HCT116 (cell line): ENCODE measurements at regions not wholly inside any gene's neighbourhood (a gene's known extent, or its start where the extent isn't known, plus 50 kb on each side); places are given as distances from the start of the nearest gene placed in this dataset.

ENCODE experiments used
- ATAC-seq: fragments of 200-7000 bp; cut with Tn5 transposase; 2 replicates; pipeline ENCODE4 v1.9.1; 2020; ENCODE audit warnings: mild to moderate bottlenecking, moderate library complexity
- BruUV-seq: library from RNA; stranded (reverse); fragments of 400-500 nt; replicated peaks from 2 replicates; lab custom pipeline; 2021; lab: Mats Ljungman, UMichigan
- CTCF ChIA-PET: fragments of 300-600 bp; sonication (Branson Sonifier 250); formaldehyde crosslinking; loops from one replicate; lab custom pipeline; 2021; ENCODE audit warnings: antibody characterized with exemption; lab: Charles Lee
- POLR2A ChIA-PET: fragments of 300-600, 350-600 bp; sonication (Branson Sonifier 250); formaldehyde crosslinking; loops from one replicate; lab custom pipeline; 2021; ENCODE audit warnings: antibody characterized with exemption; lab: Charles Lee
- RAD21 ChIA-PET, 2 experiments: fragments of 300-600 bp; sonication (Branson Sonifier 250); formaldehyde crosslinking; loops; one replicate each; lab custom pipeline; 2023; ENCODE audit warnings: low total read pairs in 2 of 2; ENCODE audit not compliant: uncharacterized antibody in 2 of 2, unreplicated experiment in 2 of 2, low non-redundant PET in 1 of 2; lab: Charles Lee
- DNase-seq: peaks from one replicate; pipeline ENCODE4 v3.0.0-alpha.2; 2010; ENCODE audit warnings: low read depth, low spot score
- H2AFZ ChIP-seq: fragments of 200-600 bp; shearing (Covaris generic), sonication (generic); 2 replicates; pipeline ENCODE4 v1.6.1; 2017; ENCODE audit warnings: low read depth, mixed run types, mixed read lengths, antibody characterized with exemption, low read length; ENCODE audit not compliant: poor library complexity, severe bottlenecking
- H3K27ac ChIP-seq: 2 replicates; pipeline ENCODE4 v1.5.1; 2012; ENCODE audit warnings: low read depth, low read length
- H3K27me3 ChIP-seq: fragments of 200-600 bp; sonication (generic); 2 replicates; pipeline ENCODE4 v1.6.1; 2016; ENCODE audit warnings: mixed run types, low read length, mixed read lengths; ENCODE audit not compliant: insufficient read depth
- H3K36me3 ChIP-seq, 2 experiments: fragments of 200-500 bp in 1 of 2; fragments of 200-600 bp in 1 of 2; sonication (Bioruptor generic) in 1 of 2; sonication (generic) in 1 of 2; 2 replicates each; pipeline versions ENCODE4 v1.5.1 to v1.6.1; 2014 to 2016; ENCODE audit warnings: low read length in 2 of 2, inconsistent platforms in 1 of 2, mixed read lengths in 1 of 2, mixed run types in 1 of 2; ENCODE audit not compliant: insufficient read depth in 2 of 2, control insufficient read depth in 1 of 2
- H3K4me1 ChIP-seq, 2 experiments: fragments of 200-600 bp in 1 of 2; sonication (generic) in 1 of 2; 2 replicates each; pipeline versions ENCODE4 v1.5.1 to v1.6.1; 2012 to 2017; ENCODE audit warnings: low read length in 2 of 2, inconsistent platforms in 1 of 2, mild to moderate bottlenecking in 1 of 2, mixed read lengths in 1 of 2, mixed run types in 1 of 2, moderate library complexity in 1 of 2; ENCODE audit not compliant: insufficient read depth in 2 of 2, control insufficient read depth in 1 of 2
- H3K4me2 ChIP-seq: fragments of 200-600 bp; sonication (generic); 2 replicates; pipeline ENCODE4 v1.6.1; 2017; ENCODE audit warnings: mixed run types, low read length, mixed read lengths
- H3K4me3 ChIP-seq, 2 experiments: fragments of 200-600 bp in 1 of 2; sonication (generic) in 1 of 2; replicated peaks in 1 of 2; 2 replicates each; pipeline ENCODE4 v1.5.1; 2011 to 2016; ENCODE audit warnings: low read length in 2 of 2, control low read depth in 1 of 2, low read depth in 1 of 2, mild to moderate bottlenecking in 1 of 2, mixed read lengths in 1 of 2, mixed run types in 1 of 2
- H3K79me2 ChIP-seq: fragments of 200-600 bp; sonication (generic); 2 replicates; pipeline ENCODE4 v1.6.1; 2017; ENCODE audit warnings: mild to moderate bottlenecking, mixed run types, low read length, moderate library complexity, mixed read lengths; ENCODE audit not compliant: insufficient read depth
- H3K9ac ChIP-seq: fragments of 200-600 bp; sonication (generic); 2 replicates; pipeline ENCODE4 v1.6.1; 2016; ENCODE audit warnings: low read length, mixed read lengths
- H3K9me2 ChIP-seq: fragments of 200-600 bp; sonication (generic), shearing (Covaris generic); 2 replicates; pipeline ENCODE4 v1.6.1; 2017; ENCODE audit warnings: mixed run types, mild to moderate bottlenecking, moderate library complexity; ENCODE audit not compliant: insufficient read depth
- H3K9me3 ChIP-seq, 2 experiments: fragments of 200-500 bp in 1 of 2; fragments of 200-600 bp in 1 of 2; sonication (Bioruptor generic) in 1 of 2; sonication (generic) in 1 of 2; 2 replicates each; pipeline ENCODE4 v1.6.1; 2014 to 2017; ENCODE audit warnings: low read length in 2 of 2, mixed read lengths in 2 of 2, inconsistent platforms in 1 of 2, low read depth in 1 of 2, mild to moderate bottlenecking in 1 of 2, mixed run types in 1 of 2, moderate library complexity in 1 of 2; ENCODE audit not compliant: control insufficient read depth in 1 of 2, insufficient read depth in 1 of 2
- H4K20me1 ChIP-seq: fragments of 200-600 bp; sonication (generic), shearing (Covaris generic); 2 replicates; pipeline ENCODE4 v1.6.1; 2017; ENCODE audit warnings: mixed run types, mild to moderate bottlenecking, moderate library complexity; ENCODE audit not compliant: insufficient read depth
- EZH2phosphoT487 ChIP-seq: fragments of 200-600 bp; IDR thresholded peaks from 2 replicates; pipeline ENCODE4 v1.6.1; 2018; ENCODE audit warnings: antibody characterized with exemption, borderline replicate concordance
- REST ChIP-seq: IDR thresholded peaks from 2 replicates; pipeline ENCODE4 v1.6.1; 2012; ENCODE audit warnings: low read depth
- SIN3A ChIP-seq: IDR thresholded peaks from 2 replicates; pipeline ENCODE4 v1.6.1; 2012; ENCODE audit warnings: low read depth
- intact Hi-C: fragments of 100-400 bp; cut with micrococcal nuclease; formaldehyde crosslinking; loops from 2 replicates; pipeline ENCODE4 v1.10.0; 2022

DNA sequence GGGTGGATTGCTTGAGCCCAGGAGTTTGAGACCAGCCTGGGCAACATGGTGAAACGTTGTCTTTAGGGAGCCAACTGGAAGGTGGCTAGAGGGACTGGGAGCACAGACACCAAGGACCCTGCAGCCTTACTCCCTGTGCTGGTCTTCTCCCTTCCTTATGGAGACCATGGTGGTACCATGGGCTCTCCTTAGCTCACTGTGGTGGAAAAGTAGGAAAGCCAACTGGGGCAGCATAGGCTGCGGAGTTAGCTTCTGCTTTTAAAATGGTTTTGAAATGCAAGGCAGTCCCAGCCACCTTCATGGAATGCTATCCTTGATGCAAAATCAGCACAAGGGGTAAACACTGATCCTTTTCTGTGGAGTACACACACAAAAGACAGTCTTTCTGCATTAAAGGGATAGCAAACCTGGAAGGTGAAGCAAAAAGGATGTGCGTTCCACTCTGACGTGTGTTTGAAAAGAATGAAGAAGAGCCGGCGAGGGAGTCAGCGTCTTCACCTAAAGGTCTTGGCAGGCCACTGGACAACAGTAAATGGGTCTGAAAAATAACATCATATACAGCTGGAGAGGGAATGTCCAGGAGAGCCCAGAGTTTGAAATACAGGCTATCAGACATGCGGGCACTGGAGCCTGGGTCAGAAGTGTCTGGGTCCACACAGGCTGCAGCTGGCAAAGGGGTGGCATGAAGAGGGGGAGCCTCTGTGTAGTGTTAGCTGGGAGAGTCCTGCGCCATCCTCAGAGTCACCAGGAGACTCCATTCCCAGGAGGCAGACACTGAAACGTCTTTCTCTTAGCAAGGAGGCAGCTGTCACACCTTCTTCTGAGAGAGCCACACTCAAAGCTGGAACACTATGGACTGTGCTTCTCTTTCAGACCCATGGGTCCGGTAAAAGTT lies 58.5 kb downstream of the GPR6 start:
- POLR2A ChIA-PET = no interaction called here
- CTCF ChIA-PET = interaction anchor here (4.1 to 4.6 kb wide), 2 partner anchors 145 to 334 kb away, joined by 71 to 116 read pairs; no protein-coding TSS in a partner anchor
- no TSS peak for BruUV-seq
- H3K9ac ChIP-seq = no peak overlapping the region
- RAD21 ChIA-PET = interaction anchor here in 1 of 2 experiments (1.5 kb wide), 1 partner anchor 331 kb away, joined by 3 read pairs; no protein-coding TSS in a partner anchor
- no peak overlapping the region for H3K4me2 ChIP-seq
- no peaks in the 10 kb centered on the region for H4K20me1 ChIP-seq
- H3K9me3 ChIP-seq = no peaks in the 10 kb centered on the region
- no peak for ATAC-seq
- H3K36me3 ChIP-seq = no peaks in the 10 kb centered on the region
- intact Hi-C loops = loop anchor here (10.0 kb wide), 1 partner anchor 442 kb away; no protein-coding TSS in a partner anchor
- no peaks in the 10 kb centered on the region for H3K9me2 ChIP-seq
- peaks cover 0 to 14% of the 10 kb centered on the region in 2 experiments; a peak in 3 of 4 replicates for H3K4me1 ChIP-seq
- no peak overlapping the region for H3K27ac ChIP-seq
- no peaks in the 10 kb centered on the region for H3K79me2 ChIP-seq
- no peak overlapping the region for H3K4me3 ChIP-seq
- DNase-seq = no peak
- no peak overlapping the region for H2AFZ ChIP-seq
- TF ChIP-seq EZH2phosphoT487 = no peak
- no peak for TF ChIP-seq REST
- TF ChIP-seq SIN3A = no peak
- TF ChIP-seq, all 23 proteins: peak for 0
- H3K27me3 ChIP-seq = no peaks in the 10 kb centered on the region
